A673 (cell line): ENCODE measurements at regions not wholly inside any gene's neighbourhood (a gene's known extent, or its start where the extent isn't known, plus 50 kb on each side); places are given as distances from the start of the nearest gene placed in this dataset.

Source experiments
- EZH2 ChIP-seq: fragments of 200-600 bp; sonication (generic); IDR thresholded peaks from 2 replicates; pipeline ENCODE4 v1.6.1; 2017; ENCODE audit warnings: borderline replicate concordance, low read depth, mild to moderate bottlenecking, mixed read lengths, antibody characterized with exemption, low read length; ENCODE audit not compliant: poor library complexity, severe bottlenecking
- TF ChIP-seq, protein P1 (sequence below): fragments of 300-800, 200-600 bp; sonication (generic); conservative IDR thresholded peaks from 2 replicates; pipeline ENCODE4 v1.5.1; 2017; ENCODE audit warnings: low read depth, mild to moderate bottlenecking, antibody characterized with exemption, low read length, moderate library complexity, mixed read lengths

DNA sequence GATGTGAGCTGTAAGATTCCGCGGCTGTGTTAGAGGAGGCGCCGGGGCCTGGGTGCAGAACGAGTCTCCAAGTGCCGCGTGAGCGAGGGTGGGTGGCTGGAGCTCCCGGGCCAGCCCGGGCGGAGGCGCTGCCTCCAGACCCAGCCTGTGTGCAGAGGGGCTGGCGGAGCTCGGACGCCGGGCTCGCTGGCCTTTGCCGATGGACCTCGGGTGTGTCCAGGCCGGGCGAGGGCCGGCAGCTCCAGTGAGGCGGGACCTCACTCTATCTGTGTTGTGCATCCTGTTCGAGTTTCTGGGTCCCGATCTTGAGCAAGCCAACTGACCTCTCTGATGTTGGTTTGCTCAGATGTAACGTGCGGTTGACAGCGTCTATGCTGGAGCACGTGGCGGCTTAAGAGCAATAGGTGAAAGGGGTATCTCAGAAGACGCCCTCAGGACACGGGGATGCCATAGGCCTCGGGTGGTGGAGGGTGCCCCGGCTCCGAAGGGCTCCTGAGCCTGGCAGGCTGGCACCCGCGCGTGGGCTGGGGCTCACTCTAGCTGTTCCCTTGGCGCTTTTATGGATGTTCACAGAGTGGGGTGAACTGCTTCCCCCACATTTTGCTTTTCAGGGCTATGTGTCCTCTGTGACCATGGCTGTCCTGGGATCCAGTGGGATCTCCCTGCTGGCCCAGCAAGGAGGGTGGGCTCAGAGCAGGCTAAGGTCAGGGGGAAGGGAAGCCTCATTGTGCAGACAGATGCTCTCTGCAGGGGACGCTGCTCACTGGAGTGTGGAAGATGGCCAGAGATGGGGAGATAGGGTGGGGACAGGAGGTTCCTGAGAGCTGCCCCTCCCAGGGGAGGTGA is 69.8 kb downstream of the MRPL36 start:
- TF ChIP-seq, protein P1, sequence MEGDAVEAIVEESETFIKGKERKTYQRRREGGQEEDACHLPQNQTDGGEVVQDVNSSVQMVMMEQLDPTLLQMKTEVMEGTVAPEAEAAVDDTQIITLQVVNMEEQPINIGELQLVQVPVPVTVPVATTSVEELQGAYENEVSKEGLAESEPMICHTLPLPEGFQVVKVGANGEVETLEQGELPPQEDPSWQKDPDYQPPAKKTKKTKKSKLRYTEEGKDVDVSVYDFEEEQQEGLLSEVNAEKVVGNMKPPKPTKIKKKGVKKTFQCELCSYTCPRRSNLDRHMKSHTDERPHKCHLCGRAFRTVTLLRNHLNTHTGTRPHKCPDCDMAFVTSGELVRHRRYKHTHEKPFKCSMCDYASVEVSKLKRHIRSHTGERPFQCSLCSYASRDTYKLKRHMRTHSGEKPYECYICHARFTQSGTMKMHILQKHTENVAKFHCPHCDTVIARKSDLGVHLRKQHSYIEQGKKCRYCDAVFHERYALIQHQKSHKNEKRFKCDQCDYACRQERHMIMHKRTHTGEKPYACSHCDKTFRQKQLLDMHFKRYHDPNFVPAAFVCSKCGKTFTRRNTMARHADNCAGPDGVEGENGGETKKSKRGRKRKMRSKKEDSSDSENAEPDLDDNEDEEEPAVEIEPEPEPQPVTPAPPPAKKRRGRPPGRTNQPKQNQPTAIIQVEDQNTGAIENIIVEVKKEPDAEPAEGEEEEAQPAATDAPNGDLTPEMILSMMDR: no peak
- no peak for TF ChIP-seq EZH2
